ENCODE measurements at regions not wholly inside any gene's neighbourhood (a gene's known extent, or its start where the extent isn't known, plus 50 kb on each side); places are given as distances from the start of the nearest gene placed in this dataset.

DNA sequence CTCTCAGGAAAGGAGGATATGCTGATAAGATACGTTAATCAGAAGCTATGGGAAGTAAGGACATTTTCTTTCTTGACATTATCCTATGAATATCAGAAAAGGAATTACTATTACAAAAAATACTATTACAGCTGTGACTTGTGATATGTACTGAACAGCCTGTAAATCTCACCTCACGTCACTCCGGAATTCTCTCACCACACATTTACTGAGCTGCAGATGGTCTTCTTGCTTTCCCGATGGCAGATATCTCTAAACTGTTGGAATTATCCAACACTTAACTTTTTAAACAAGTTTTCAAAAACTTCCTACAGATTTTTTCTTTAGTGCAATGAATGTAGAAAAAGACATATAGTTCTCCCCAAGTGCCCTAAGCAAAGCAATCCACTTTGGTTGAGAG lies 313.4 kb downstream of the GPR37 start:
- Histone ChIP-seq H2AFZ (ENCODE audit: low read depth) (no peak overlapping the region), H3K9me3 (no peaks in the 10 kb centered on the region), H3K9me2 (no peaks in the 10 kb centered on the region), H3K27ac (ENCODE audit: low read depth in 2 of 2, low read length in 1 of 2) (no peak overlapping the region), H3K4me1 (ENCODE audit: control insufficient read depth in 1 of 2, insufficient read depth in 2 of 2, low read depth in 1 of 2, low read length in 1 of 2) (no peaks in the 10 kb centered on the region), H3F3A (replicated peaks; ENCODE audit: insufficient read depth) (no peaks in the 10 kb centered on the region), H3K79me2 (ENCODE audit: insufficient read depth) (no peaks in the 10 kb centered on the region), H3K4me2 (no peak overlapping the region), H3K9ac (no peak overlapping the region), H3K4me3 (ENCODE audit: low read depth in 2 of 2, low read length in 1 of 2) (no peak overlapping the region), H4K20me1 (ENCODE audit: insufficient read depth) (no peaks in the 10 kb centered on the region), H3K27me3 (ENCODE audit: insufficient read depth) (no peaks in the 10 kb centered on the region), H3K36me3 (replicated peaks in 1 of 2; ENCODE audit: control insufficient read depth in 1 of 2, insufficient read depth in 2 of 2, low read length in 1 of 2) (no peaks in the 10 kb centered on the region)
- 70% methylated on average over 4 of the region's 4 CpGs for WGBS (ENCODE audit: low lambda C conversion rate)
- DNase-seq = no peak
- TF ChIP-seq, protein P1, sequence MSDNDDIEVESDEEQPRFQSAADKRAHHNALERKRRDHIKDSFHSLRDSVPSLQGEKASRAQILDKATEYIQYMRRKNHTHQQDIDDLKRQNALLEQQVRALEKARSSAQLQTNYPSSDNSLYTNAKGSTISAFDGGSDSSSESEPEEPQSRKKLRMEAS (IDR thresholded peaks at IDR 0.05; ENCODE audit: low read depth) = no peak
- TF ChIP-seq, protein P2, sequence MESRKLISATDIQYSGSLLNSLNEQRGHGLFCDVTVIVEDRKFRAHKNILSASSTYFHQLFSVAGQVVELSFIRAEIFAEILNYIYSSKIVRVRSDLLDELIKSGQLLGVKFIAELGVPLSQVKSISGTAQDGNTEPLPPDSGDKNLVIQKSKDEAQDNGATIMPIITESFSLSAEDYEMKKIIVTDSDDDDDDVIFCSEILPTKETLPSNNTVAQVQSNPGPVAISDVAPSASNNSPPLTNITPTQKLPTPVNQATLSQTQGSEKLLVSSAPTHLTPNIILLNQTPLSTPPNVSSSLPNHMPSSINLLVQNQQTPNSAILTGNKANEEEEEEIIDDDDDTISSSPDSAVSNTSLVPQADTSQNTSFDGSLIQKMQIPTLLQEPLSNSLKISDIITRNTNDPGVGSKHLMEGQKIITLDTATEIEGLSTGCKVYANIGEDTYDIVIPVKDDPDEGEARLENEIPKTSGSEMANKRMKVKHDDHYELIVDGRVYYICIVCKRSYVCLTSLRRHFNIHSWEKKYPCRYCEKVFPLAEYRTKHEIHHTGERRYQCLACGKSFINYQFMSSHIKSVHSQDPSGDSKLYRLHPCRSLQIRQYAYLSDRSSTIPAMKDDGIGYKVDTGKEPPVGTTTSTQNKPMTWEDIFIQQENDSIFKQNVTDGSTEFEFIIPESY (IDR thresholded peaks at IDR 0.05; ENCODE audit: borderline replicate concordance, low read depth) = no peak
- TF ChIP-seq, protein P3, sequence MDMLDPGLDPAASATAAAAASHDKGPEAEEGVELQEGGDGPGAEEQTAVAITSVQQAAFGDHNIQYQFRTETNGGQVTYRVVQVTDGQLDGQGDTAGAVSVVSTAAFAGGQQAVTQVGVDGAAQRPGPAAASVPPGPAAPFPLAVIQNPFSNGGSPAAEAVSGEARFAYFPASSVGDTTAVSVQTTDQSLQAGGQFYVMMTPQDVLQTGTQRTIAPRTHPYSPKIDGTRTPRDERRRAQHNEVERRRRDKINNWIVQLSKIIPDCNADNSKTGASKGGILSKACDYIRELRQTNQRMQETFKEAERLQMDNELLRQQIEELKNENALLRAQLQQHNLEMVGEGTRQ (IDR thresholded peaks at IDR 0.05; ENCODE audit: borderline replicate concordance, low read depth, low read length) = no peak
- no peak for TF ChIP-seq EP300 (IDR thresholded peaks at IDR 0.05; ENCODE audit: borderline replicate concordance in 1 of 2, low read depth in 1 of 2, low read length in 1 of 2)
- TF ChIP-seq, protein P4, sequence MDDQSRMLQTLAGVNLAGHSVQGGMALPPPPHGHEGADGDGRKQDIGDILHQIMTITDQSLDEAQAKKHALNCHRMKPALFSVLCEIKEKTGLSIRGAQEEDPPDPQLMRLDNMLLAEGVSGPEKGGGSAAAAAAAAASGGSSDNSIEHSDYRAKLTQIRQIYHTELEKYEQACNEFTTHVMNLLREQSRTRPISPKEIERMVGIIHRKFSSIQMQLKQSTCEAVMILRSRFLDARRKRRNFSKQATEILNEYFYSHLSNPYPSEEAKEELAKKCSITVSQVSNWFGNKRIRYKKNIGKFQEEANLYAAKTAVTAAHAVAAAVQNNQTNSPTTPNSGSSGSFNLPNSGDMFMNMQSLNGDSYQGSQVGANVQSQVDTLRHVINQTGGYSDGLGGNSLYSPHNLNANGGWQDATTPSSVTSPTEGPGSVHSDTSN (IDR thresholded peaks at IDR 0.05) = no peak
- TF ChIP-seq, protein P5, sequence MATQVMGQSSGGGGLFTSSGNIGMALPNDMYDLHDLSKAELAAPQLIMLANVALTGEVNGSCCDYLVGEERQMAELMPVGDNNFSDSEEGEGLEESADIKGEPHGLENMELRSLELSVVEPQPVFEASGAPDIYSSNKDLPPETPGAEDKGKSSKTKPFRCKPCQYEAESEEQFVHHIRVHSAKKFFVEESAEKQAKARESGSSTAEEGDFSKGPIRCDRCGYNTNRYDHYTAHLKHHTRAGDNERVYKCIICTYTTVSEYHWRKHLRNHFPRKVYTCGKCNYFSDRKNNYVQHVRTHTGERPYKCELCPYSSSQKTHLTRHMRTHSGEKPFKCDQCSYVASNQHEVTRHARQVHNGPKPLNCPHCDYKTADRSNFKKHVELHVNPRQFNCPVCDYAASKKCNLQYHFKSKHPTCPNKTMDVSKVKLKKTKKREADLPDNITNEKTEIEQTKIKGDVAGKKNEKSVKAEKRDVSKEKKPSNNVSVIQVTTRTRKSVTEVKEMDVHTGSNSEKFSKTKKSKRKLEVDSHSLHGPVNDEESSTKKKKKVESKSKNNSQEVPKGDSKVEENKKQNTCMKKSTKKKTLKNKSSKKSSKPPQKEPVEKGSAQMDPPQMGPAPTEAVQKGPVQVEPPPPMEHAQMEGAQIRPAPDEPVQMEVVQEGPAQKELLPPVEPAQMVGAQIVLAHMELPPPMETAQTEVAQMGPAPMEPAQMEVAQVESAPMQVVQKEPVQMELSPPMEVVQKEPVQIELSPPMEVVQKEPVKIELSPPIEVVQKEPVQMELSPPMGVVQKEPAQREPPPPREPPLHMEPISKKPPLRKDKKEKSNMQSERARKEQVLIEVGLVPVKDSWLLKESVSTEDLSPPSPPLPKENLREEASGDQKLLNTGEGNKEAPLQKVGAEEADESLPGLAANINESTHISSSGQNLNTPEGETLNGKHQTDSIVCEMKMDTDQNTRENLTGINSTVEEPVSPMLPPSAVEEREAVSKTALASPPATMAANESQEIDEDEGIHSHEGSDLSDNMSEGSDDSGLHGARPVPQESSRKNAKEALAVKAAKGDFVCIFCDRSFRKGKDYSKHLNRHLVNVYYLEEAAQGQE (IDR thresholded peaks at IDR 0.05; ENCODE audit: low read depth, low read length) = no peak
- no peak for TF ChIP-seq RFX5 (IDR thresholded peaks at IDR 0.05; ENCODE audit: low read length)
- TF ChIP-seq YY1 (IDR thresholded peaks at IDR 0.05; ENCODE audit: low read depth) = no peak
- no peak for TF ChIP-seq NRF1 (IDR thresholded peaks at IDR 0.05; ENCODE audit: low read depth, low read length)
- TF ChIP-seq ELF1 (IDR thresholded peaks at IDR 0.05) = no peak
- no peak for TF ChIP-seq TCF12 (IDR thresholded peaks at IDR 0.05)
- TF ChIP-seq MEF2A (IDR thresholded peaks at IDR 0.05; ENCODE audit: borderline replicate concordance, low read depth) = no peak
- no peak for TF ChIP-seq RCOR1 (IDR thresholded peaks at IDR 0.05; ENCODE audit: low read length)
- no peak for TF ChIP-seq RAD21 (IDR thresholded peaks at IDR 0.05; ENCODE audit: low read length)
- no peak for TF ChIP-seq GATA2 (CRISPR knock-in tag; IDR thresholded peaks at IDR 0.05)
- TF ChIP-seq, protein P6, sequence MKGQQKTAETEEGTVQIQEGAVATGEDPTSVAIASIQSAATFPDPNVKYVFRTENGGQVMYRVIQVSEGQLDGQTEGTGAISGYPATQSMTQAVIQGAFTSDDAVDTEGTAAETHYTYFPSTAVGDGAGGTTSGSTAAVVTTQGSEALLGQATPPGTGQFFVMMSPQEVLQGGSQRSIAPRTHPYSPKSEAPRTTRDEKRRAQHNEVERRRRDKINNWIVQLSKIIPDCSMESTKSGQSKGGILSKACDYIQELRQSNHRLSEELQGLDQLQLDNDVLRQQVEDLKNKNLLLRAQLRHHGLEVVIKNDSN (IDR thresholded peaks at IDR 0.05; ENCODE audit: borderline replicate concordance, low read depth) = no peak
- no peak for TF ChIP-seq SMC3 (IDR thresholded peaks at IDR 0.05; ENCODE audit: low read depth, low read length)
- ChIA-PET CTCF (interaction anchor here (1.0 kb wide), 1 partner anchor 27 kb away, joined by 3 read pairs; no protein-coding TSS in a partner anchor), POLR2A (no interaction called here)

All from SK-N-SH (cell line).